HepG2 (cell line): ENCODE measurements at regions not wholly inside any gene's neighbourhood (a gene's known extent, or its start where the extent isn't known, plus 50 kb on each side); places are given as distances from the start of the nearest gene placed in this dataset.
A peak's percentile ranks its signal among the peaks of the same experiment; 100 is the strongest.
"Not testable (repeated sequence)": the region's sequence is repeated elsewhere in the genome, so short reads cannot be mapped to it uniquely, and the experiment has no call there.

Source experiments
- ATAC-seq: fragments of 200-7000 bp; cut with Tn5 transposase; 3 replicates; pipeline ENCODE4 v1.9.1; 2020; ENCODE audit warnings: mild to moderate bottlenecking, moderate library complexity
- BruUV-seq: library from RNA; stranded (reverse); fragments of 400-500 nt; replicated peaks from 2 replicates; lab custom pipeline; 2021; lab: Mats Ljungman, UMichigan
- CTCF ChIA-PET: fragments of 300-600 bp; formaldehyde crosslinking; extraction: SDS; loops from one replicate; lab custom pipeline; 2021; ENCODE audit warnings: low total read pairs, inconsistent platforms, low intra/inter-chr PET ratio; lab: Yijun Ruan, JAX
- POLR2A ChIA-PET: fragments of 350-600 bp; sonication (Branson Sonifier 250); formaldehyde crosslinking; loops from one replicate; lab custom pipeline; 2020; ENCODE audit warnings: antibody characterized with exemption, inconsistent platforms; lab: Yijun Ruan, JAX
- DNase-seq: peaks from one replicate; pipeline ENCODE4 v3.0.0-alpha.2; 2015; ENCODE audit warnings: low spot score
- FAIRE-seq: peaks from 3 replicates; lab custom pipeline; 2011; peaks lifted over from hg19 to GRCh38; lab: Jason Lieb, UNC
- H2AFZ ChIP-seq: one replicate; pipeline ENCODE4 v1.6.1; 2011; ENCODE audit warnings: low read length, inconsistent platforms
- H3K27ac ChIP-seq: fragments of 300-600 bp; 3 replicates; pipeline ENCODE4 v1.8.0; 2011; ENCODE audit warnings: mixed run types, mild to moderate bottlenecking, mixed read lengths, low read length, inconsistent platforms; ENCODE audit not compliant: insufficient read depth; ENCODE audit errors: extremely low read length
- H3K27me3 ChIP-seq, 2 experiments: fragments of 200-600 bp in 1 of 2; 2 replicates in 1 of 2; 3 replicates in 1 of 2; pipeline versions ENCODE4 v1.6.0 to v1.8.0; 2011; ENCODE audit warnings: low read length in 2 of 2, mild to moderate bottlenecking in 2 of 2, moderate library complexity in 2 of 2, inconsistent platforms in 1 of 2; ENCODE audit not compliant: insufficient read depth in 2 of 2, control insufficient read depth in 1 of 2
- H3K36me3 ChIP-seq, 2 experiments: fragments of 200-600 bp in 1 of 2; replicated peaks in 1 of 2; 2 replicates in 1 of 2; 3 replicates in 1 of 2; pipeline versions ENCODE4 v1.5.1 to v1.8.0; 2011; ENCODE audit warnings: low read length in 2 of 2, inconsistent platforms in 1 of 2; ENCODE audit not compliant: insufficient read depth in 2 of 2, control insufficient read depth in 1 of 2
- H3K4me1 ChIP-seq: 2 replicates; pipeline ENCODE4 v1.5.1; 2012; ENCODE audit warnings: low read length, inconsistent platforms; ENCODE audit not compliant: insufficient read depth
- H3K4me2 ChIP-seq: 2 replicates; pipeline ENCODE4 v1.6.0; 2011; ENCODE audit warnings: low read depth, low read length, inconsistent platforms
- H3K4me3 ChIP-seq, 3 experiments: fragments of 200-600 bp in 1 of 3; sonication (generic), shearing (Covaris generic) in 1 of 3; replicated peaks in 1 of 3; 2 replicates each; pipeline ENCODE4 v1.5.1; 2011 to 2016; ENCODE audit warnings: low read length in 3 of 3, inconsistent platforms in 2 of 3, low read depth in 2 of 3, mild to moderate bottlenecking in 2 of 3, control low read depth in 1 of 3, mixed read lengths in 1 of 3; ENCODE audit not compliant: insufficient read depth in 1 of 3
- H3K79me2 ChIP-seq: one replicate; pipeline ENCODE4 v1.6.1; 2011; ENCODE audit warnings: low read length, inconsistent platforms; ENCODE audit not compliant: insufficient read depth
- H3K9ac ChIP-seq: 2 replicates; pipeline ENCODE4 v1.6.0; 2011; ENCODE audit warnings: mild to moderate bottlenecking, low read depth, low read length, inconsistent platforms; ENCODE audit not compliant: insufficient read depth
- H3K9me3 ChIP-seq: 2 replicates; pipeline ENCODE4 v1.5.1; 2012; ENCODE audit warnings: mild to moderate bottlenecking, low read length
- H4K20me1 ChIP-seq: 2 replicates; pipeline ENCODE4 v1.6.0; 2011; ENCODE audit warnings: inconsistent platforms, mild to moderate bottlenecking, low read length, moderate library complexity; ENCODE audit not compliant: insufficient read depth
- CREB1 ChIP-seq, 2 experiments: fragments of 450-650 bp in 1 of 2; IDR thresholded peaks; 2 replicates each; pipeline ENCODE4 v1.6.1; 2016 to 2017; ENCODE audit warnings: control low read depth in 1 of 2, mild to moderate bottlenecking in 1 of 2, missing compliant biosample characterization in 1 of 2, missing genetic modification characterization in 1 of 2
- ZBTB21 ChIP-seq: sonication (generic); formaldehyde crosslinking; IDR thresholded peaks from 2 replicates; pipeline ENCODE4 v1.4.0; 2020; ENCODE audit warnings: missing genetic modification reagents
- WGBS: methylation state at CpG from one replicate; pipeline ENCODE4 v1.1.6; 2017; ENCODE audit warnings: low lambda C conversion rate; 5-methylcytosine and 5-hydroxymethylcytosine counted together
- in situ Hi-C: cut with HindIII; loops from 2 replicates; pipeline ENCODE4 v1.10.0; 2017; ENCODE audit warnings: low pct_unique_long_range_greater_than_20kb; ENCODE audit not compliant: extremely low pct_ligation_motif_present
- intact Hi-C: fragments of 100-400 bp; cut with micrococcal nuclease; formaldehyde crosslinking; loops from one replicate; pipeline ENCODE4 v1.10.0; 2022; ENCODE audit not compliant: unreplicated experiment
- TF ChIP-seq, protein P1 (sequence below): sonication (generic); formaldehyde crosslinking; IDR thresholded peaks from 2 replicates; pipeline ENCODE4 v1.4.0; 2020; ENCODE audit warnings: mild to moderate bottlenecking, missing genetic modification reagents, borderline replicate concordance

DNA sequence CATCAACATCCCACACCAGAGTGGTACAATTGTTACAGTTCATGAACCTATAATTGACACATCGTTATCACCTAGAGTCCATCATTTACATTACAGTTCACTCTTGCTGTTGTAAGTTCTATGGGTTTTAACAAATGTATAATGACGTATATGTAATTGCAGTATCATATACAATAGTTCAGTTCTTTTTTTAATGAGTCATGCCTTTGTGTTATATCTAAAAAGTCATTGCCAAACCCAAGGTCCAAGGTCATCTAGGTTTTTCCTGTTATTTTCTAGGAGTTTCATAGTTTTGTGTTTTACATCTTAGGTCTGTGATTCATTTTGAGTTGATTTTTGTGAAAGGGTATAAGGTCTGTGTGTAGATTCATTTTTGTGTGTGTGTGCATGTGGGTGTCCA lies 160.9 kb upstream of the GALNT15 start:
- ChIA-PET CTCF (no interaction called here), POLR2A (no interaction called here)
- Histone ChIP-seq H4K20me1 (no peaks in the 10 kb centered on the region), H3K4me3 (no peak overlapping the region), H3K79me2 (no peaks in the 10 kb centered on the region), H3K4me2 (no peak overlapping the region), H3K9me3 (no peaks in the 10 kb centered on the region), H3K36me3 (no peaks in the 10 kb centered on the region), H3K27me3 (no peaks in the 10 kb centered on the region; a peak in 1 of 5 replicates), H2AFZ (no peak overlapping the region), H3K4me1 (no peaks in the 10 kb centered on the region), H3K27ac (no peak overlapping the region), H3K9ac (no peak overlapping the region)
- no peak for ATAC-seq
- BruUV-seq = no TSS peak
- WGBS = 13% methylated on average over 2 of the region's 2 CpGs
- no peak for FAIRE-seq
- in situ Hi-C loops = no loop called here
- DNase-seq = no peak
- TF ChIP-seq ZBTB21 = no peak
- TF ChIP-seq CREB1 (IDR thresholded peaks at IDR 0.05) = peak; percentile 60
- TF ChIP-seq CREB1 (CRISPR knock-in tag; IDR thresholded peaks at IDR 0.05) = no peak
- TF ChIP-seq, protein P1, sequence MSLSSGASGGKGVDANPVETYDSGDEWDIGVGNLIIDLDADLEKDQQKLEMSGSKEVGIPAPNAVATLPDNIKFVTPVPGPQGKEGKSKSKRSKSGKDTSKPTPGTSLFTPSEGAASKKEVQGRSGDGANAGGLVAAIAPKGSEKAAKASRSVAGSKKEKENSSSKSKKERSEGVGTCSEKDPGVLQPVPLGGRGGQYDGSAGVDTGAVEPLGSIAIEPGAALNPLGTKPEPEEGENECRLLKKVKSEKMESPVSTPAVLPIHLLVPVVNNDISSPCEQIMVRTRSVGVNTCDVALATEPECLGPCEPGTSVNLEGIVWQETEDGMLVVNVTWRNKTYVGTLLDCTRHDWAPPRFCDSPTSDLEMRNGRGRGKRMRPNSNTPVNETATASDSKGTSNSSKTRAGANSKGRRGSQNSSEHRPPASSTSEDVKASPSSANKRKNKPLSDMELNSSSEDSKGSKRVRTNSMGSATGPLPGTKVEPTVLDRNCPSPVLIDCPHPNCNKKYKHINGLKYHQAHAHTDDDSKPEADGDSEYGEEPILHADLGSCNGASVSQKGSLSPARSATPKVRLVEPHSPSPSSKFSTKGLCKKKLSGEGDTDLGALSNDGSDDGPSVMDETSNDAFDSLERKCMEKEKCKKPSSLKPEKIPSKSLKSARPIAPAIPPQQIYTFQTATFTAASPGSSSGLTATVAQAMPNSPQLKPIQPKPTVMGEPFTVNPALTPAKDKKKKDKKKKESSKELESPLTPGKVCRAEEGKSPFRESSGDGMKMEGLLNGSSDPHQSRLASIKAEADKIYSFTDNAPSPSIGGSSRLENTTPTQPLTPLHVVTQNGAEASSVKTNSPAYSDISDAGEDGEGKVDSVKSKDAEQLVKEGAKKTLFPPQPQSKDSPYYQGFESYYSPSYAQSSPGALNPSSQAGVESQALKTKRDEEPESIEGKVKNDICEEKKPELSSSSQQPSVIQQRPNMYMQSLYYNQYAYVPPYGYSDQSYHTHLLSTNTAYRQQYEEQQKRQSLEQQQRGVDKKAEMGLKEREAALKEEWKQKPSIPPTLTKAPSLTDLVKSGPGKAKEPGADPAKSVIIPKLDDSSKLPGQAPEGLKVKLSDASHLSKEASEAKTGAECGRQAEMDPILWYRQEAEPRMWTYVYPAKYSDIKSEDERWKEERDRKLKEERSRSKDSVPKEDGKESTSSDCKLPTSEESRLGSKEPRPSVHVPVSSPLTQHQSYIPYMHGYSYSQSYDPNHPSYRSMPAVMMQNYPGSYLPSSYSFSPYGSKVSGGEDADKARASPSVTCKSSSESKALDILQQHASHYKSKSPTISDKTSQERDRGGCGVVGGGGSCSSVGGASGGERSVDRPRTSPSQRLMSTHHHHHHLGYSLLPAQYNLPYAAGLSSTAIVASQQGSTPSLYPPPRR (CRISPR knock-in tag) = no peak
- intact Hi-C loops = no loop called here

DNA sequence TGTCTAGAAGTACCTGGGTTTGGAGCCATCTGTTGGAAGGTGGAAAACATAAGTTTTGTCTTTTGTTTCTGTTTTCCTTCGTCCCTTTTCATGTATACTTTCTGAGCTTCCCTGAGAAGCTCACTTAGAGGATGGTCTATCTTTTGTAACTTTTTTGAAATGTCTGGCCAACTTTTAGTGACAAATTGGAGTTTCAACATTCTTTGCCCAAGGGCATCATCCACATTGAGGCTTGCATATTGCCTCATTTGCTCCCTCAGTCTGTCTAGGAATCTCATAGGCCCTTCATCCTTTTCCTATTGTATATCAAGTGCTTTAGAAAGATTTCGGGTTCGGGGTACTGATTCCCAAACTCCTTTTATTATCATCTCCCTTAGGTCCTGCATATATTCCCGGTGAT lies 152.7 kb upstream of the GALNT15 start:
- H2AFZ ChIP-seq, H3K4me1 ChIP-seq, H3K79me2 ChIP-seq, FAIRE-seq, in situ Hi-C loops, DNase-seq, ATAC-seq, H3K27me3 ChIP-seq, H4K20me1 ChIP-seq, H3K9ac ChIP-seq, H3K27ac ChIP-seq, POLR2A ChIA-PET, H3K36me3 ChIP-seq, H3K4me3 ChIP-seq, intact Hi-C loops, H3K9me3 ChIP-seq, H3K4me2 ChIP-seq, CTCF ChIA-PET, BruUV-seq: not testable (repeated sequence)
- 1% methylated on average over 4 of the region's 4 CpGs for WGBS

DNA sequence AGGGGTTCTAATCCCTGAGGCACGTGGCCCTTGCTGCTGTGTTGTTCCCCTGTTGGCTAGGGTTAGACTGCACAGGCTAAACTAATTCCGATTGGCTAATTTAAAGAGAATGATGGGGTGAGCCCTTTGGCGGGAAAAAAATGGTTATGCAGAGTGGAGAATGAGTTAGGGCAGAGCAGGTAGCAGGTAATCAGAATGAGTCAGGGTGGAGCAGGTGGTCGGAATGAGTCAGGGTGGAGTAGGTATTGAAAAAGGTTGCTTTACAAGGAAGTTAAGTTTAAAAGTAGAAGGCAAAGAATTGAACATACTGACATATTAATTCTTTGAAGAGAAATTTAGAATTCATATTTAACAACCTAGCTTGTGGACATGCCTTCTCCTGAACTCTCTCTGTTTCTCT lies 150.6 kb upstream of the GALNT15 start:
- H3K79me2 ChIP-seq, intact Hi-C loops, H3K4me1 ChIP-seq, H2AFZ ChIP-seq, H3K27ac ChIP-seq, H3K4me3 ChIP-seq, FAIRE-seq, in situ Hi-C loops, ATAC-seq, CTCF ChIA-PET, H3K9ac ChIP-seq, H3K9me3 ChIP-seq, H3K4me2 ChIP-seq, H3K27me3 ChIP-seq, DNase-seq, BruUV-seq, H3K36me3 ChIP-seq, POLR2A ChIA-PET, H4K20me1 ChIP-seq: not testable (repeated sequence)
- 15% methylated on average over 4 of the region's 4 CpGs for WGBS
